H9 (cell line): ENCODE measurements at regions not wholly inside any gene's neighbourhood (a gene's known extent, or its start where the extent isn't known, plus 50 kb on each side); places are given as distances from the start of the nearest gene placed in this dataset.

ENCODE experiments used
- DNase-seq: peaks from one replicate; pipeline ENCODE4 v3.0.0-alpha.2; 2017
- H2AFZ ChIP-seq: one replicate; pipeline ENCODE4 v1.6.1; 2013; ENCODE audit warnings: mild to moderate bottlenecking, low read length, control low read depth, moderate library complexity
- H2AK5ac ChIP-seq: 2 replicates; pipeline ENCODE4 v1.6.1; 2013; ENCODE audit warnings: low read length, control low read depth, mixed read lengths; ENCODE audit not compliant: insufficient read length
- H2BK120ac ChIP-seq: one replicate; pipeline ENCODE4 v1.6.1; 2013; ENCODE audit warnings: low read depth, mild to moderate bottlenecking, low read length, control low read depth, inconsistent platforms; ENCODE audit not compliant: poor library complexity, severe bottlenecking
- H2BK12ac ChIP-seq: 2 replicates; pipeline ENCODE4 v1.6.1; 2013; ENCODE audit warnings: low read length, control low read depth, mixed read lengths, low read depth; ENCODE audit not compliant: insufficient read length
- H2BK15ac ChIP-seq: 2 replicates; pipeline ENCODE4 v1.6.1; 2013; ENCODE audit warnings: low read depth, low read length, control low read depth
- H2BK20ac ChIP-seq: one replicate; pipeline ENCODE4 v1.6.1; 2013; ENCODE audit warnings: low read depth, mild to moderate bottlenecking, low read length, control low read depth, inconsistent platforms; ENCODE audit not compliant: poor library complexity, severe bottlenecking
- H2BK5ac ChIP-seq: 2 replicates; pipeline ENCODE4 v1.6.1; 2013; ENCODE audit warnings: low read length, control low read depth, mixed read lengths; ENCODE audit not compliant: insufficient read length
- H3K14ac ChIP-seq: 2 replicates; pipeline ENCODE4 v1.6.1; 2013; ENCODE audit warnings: low read length, control low read depth; ENCODE audit not compliant: insufficient read depth
- H3K18ac ChIP-seq: 2 replicates; pipeline ENCODE4 v1.6.1; 2013; ENCODE audit warnings: low read depth, mild to moderate bottlenecking, mixed read lengths, low read length, control low read depth; ENCODE audit not compliant: insufficient read length
- H3K23ac ChIP-seq: 2 replicates; pipeline ENCODE4 v1.6.1; 2013; ENCODE audit warnings: low read length, control low read depth, mixed read lengths, low read depth; ENCODE audit not compliant: insufficient read length
- H3K23me2 ChIP-seq: 2 replicates; pipeline ENCODE4 v1.6.1; 2013; ENCODE audit warnings: low read depth, mild to moderate bottlenecking, mixed read lengths, low read length, control low read depth; ENCODE audit not compliant: insufficient read length, poor library complexity, severe bottlenecking
- H3K27ac ChIP-seq: 2 replicates; pipeline ENCODE4 v1.5.1; 2013; ENCODE audit warnings: low read length, control low read depth, mixed read lengths, low read depth; ENCODE audit not compliant: insufficient read length
- H3K27me3 ChIP-seq: 2 replicates; pipeline ENCODE4 v1.6.1; 2013; ENCODE audit warnings: low read length, control low read depth, inconsistent platforms; ENCODE audit not compliant: insufficient read depth
- H3K4ac ChIP-seq: 2 replicates; pipeline ENCODE4 v1.6.1; 2013; ENCODE audit warnings: low read depth, mild to moderate bottlenecking, control low read depth, inconsistent platforms, low read length, moderate library complexity
- H3K4me1 ChIP-seq: 2 replicates; pipeline ENCODE4 v1.6.1; 2013; ENCODE audit warnings: low read length, control low read depth, inconsistent platforms; ENCODE audit not compliant: insufficient read depth
- H3K4me2 ChIP-seq: 2 replicates; pipeline ENCODE4 v1.6.1; 2013; ENCODE audit warnings: low read length, control low read depth, mixed read lengths; ENCODE audit not compliant: insufficient read length, insufficient read depth
- H3K56ac ChIP-seq: 2 replicates; pipeline ENCODE4 v1.6.1; 2013; ENCODE audit warnings: low read depth, mild to moderate bottlenecking, mixed read lengths, low read length, control low read depth; ENCODE audit not compliant: insufficient read length
- H3K79me1 ChIP-seq: 2 replicates; pipeline ENCODE4 v1.6.1; 2013; ENCODE audit warnings: low read depth, mild to moderate bottlenecking, moderate library complexity, low read length, control low read depth, inconsistent platforms; ENCODE audit not compliant: insufficient read depth, poor library complexity, severe bottlenecking
- H3K79me2 ChIP-seq: 2 replicates; pipeline ENCODE4 v1.6.1; 2013; ENCODE audit warnings: low read length, control low read depth, inconsistent platforms; ENCODE audit not compliant: insufficient read depth
- H3K9ac ChIP-seq: 2 replicates; pipeline ENCODE4 v1.6.1; 2013; ENCODE audit warnings: low read length, control low read depth, mixed read lengths; ENCODE audit not compliant: insufficient read length; ENCODE audit errors: extremely low read depth
- H3K9me3 ChIP-seq: one replicate; pipeline ENCODE4 v1.6.1; 2013; ENCODE audit warnings: low read depth, low read length, inconsistent platforms; ENCODE audit not compliant: control insufficient read depth
- H3T11ph ChIP-seq: one replicate; pipeline ENCODE4 v1.6.1; 2013; ENCODE audit warnings: mild to moderate bottlenecking, low read length, control low read depth, inconsistent platforms
- H4K20me1 ChIP-seq: one replicate; pipeline ENCODE4 v1.6.1; 2013; ENCODE audit not compliant: control insufficient read depth, insufficient read length, insufficient read depth
- H4K5ac ChIP-seq: 2 replicates; pipeline ENCODE4 v1.6.1; 2013; ENCODE audit warnings: low read depth, mild to moderate bottlenecking, mixed read lengths, low read length, control low read depth; ENCODE audit not compliant: insufficient read length
- H4K8ac ChIP-seq: replicated peaks from 2 replicates; pipeline ENCODE4 v1.6.1; 2013; ENCODE audit warnings: low read length, control low read depth, mixed read lengths, low read depth; ENCODE audit not compliant: insufficient read length
- H4K91ac ChIP-seq: 2 replicates; pipeline ENCODE4 v1.6.1; 2013; ENCODE audit warnings: low read depth, mild to moderate bottlenecking, moderate library complexity, mixed read lengths, low read length, control low read depth; ENCODE audit not compliant: insufficient read length
- H3K27ac Mint-ChIP-seq, 3 experiments: 2 replicates in 2 of 3; 3 replicates in 1 of 3; pipeline ENCODE4 v1.8.0; 2020 to 2021; ENCODE audit warnings: mixed read lengths in 3 of 3, mild to moderate bottlenecking in 1 of 3, moderate library complexity in 1 of 3
- H3K27me3 Mint-ChIP-seq: 2 replicates; pipeline ENCODE4 v1.8.0; 2021; ENCODE audit warnings: low read depth, mild to moderate bottlenecking, moderate library complexity, mixed read lengths
- H3K36me3 Mint-ChIP-seq, 3 experiments: 2 replicates in 2 of 3; 3 replicates in 1 of 3; pipeline ENCODE4 v1.8.0; 2020 to 2021; ENCODE audit warnings: low read depth in 3 of 3, mixed read lengths in 3 of 3; ENCODE audit not compliant: insufficient read depth in 1 of 3
- H3K4me1 Mint-ChIP-seq, 2 experiments: 2 replicates each; pipeline ENCODE4 v1.8.0; 2020; ENCODE audit warnings: mixed read lengths in 2 of 2
- H3K4me3 Mint-ChIP-seq, 2 experiments: 2 replicates in 1 of 2; 3 replicates in 1 of 2; pipeline ENCODE4 v1.8.0; 2020 to 2021; ENCODE audit warnings: mild to moderate bottlenecking in 2 of 2, mixed read lengths in 2 of 2, moderate library complexity in 1 of 2
- H3K9me3 Mint-ChIP-seq, 2 experiments: 2 replicates in 1 of 2; 3 replicates in 1 of 2; pipeline ENCODE4 v1.8.0; 2020; ENCODE audit warnings: mild to moderate bottlenecking in 2 of 2, mixed read lengths in 2 of 2, moderate library complexity in 1 of 2
- CTCF ChIP-seq: fragments of 200-600 bp; sonication (generic); conservative IDR thresholded peaks from 3 replicates; pipeline ENCODE4 v1.8.0; 2021; ENCODE audit warnings: antibody characterized with exemption, mild to moderate bottlenecking
- WGBS: extraction: QIAGEN DNeasy Blood & Tissue Kit; methylation state at CpG from one replicate; pipeline ENCODE4 v1.1.7; 2013; ENCODE audit warnings: missing lambda C conversion rate, low lambda C conversion rate, mixed read lengths; ENCODE audit not compliant: insufficient read length; ENCODE audit errors: extremely low coverage; 5-methylcytosine and 5-hydroxymethylcytosine counted together

- no peak overlapping the region for H3K14ac ChIP-seq
- H3K9me3 ChIP-seq = no peaks in the 10 kb centered on the region
- Mint-ChIP-seq H3K27ac (no peak overlapping the region), H3K4me1 (peaks cover 0 to 7% of the 10 kb centered on the region in 2 experiments; a peak in 2 of 4 replicates), H3K27me3 (no peaks in the 10 kb centered on the region), H3K36me3 (peaks cover 2 to 12% (median 9%) of the 10 kb centered on the region in 3 experiments; a peak in 6 of 7 replicates), H3K4me3 (no peak overlapping the region), H3K9me3 (peaks cover 6 to 15% of the 10 kb centered on the region in 2 experiments; a peak in 4 of 5 replicates)
- H2AK5ac ChIP-seq = no peak overlapping the region
- WGBS = no CpG with 5 or more reads among the region's 4 CpGs
- H3K4me1 ChIP-seq = no peaks in the 10 kb centered on the region
- no peak overlapping the region for H3K56ac ChIP-seq
- H3K4ac ChIP-seq = no peak overlapping the region
- DNase-seq = no peak
- H3K27ac ChIP-seq = no peak overlapping the region
- H2BK120ac ChIP-seq = no peak overlapping the region
- no peaks in the 10 kb centered on the region for H3K27me3 ChIP-seq
- H4K20me1 ChIP-seq = no peaks in the 10 kb centered on the region
- H3K9ac ChIP-seq = no peak overlapping the region
- no peak overlapping the region for H2BK15ac ChIP-seq
- H3K23me2 ChIP-seq = no peaks in the 10 kb centered on the region
- no peak for TF ChIP-seq CTCF
- H4K8ac ChIP-seq = no peak overlapping the region
- no peak overlapping the region for H3T11ph ChIP-seq
- H4K5ac ChIP-seq = no peak overlapping the region
- H2BK12ac ChIP-seq = no peak overlapping the region
- H3K23ac ChIP-seq = no peak overlapping the region
- no peak overlapping the region for H3K4me2 ChIP-seq
- no peak overlapping the region for H2BK20ac ChIP-seq
- no peaks in the 10 kb centered on the region for H3K79me1 ChIP-seq
- no peak overlapping the region for H2AFZ ChIP-seq
- no peaks in the 10 kb centered on the region for H3K79me2 ChIP-seq
- H3K18ac ChIP-seq = no peak overlapping the region
- no peak overlapping the region for H2BK5ac ChIP-seq
- H4K91ac ChIP-seq = no peak overlapping the region
These were observed 415.8 kb upstream of the NR3C2 start for GRCh38 chr4:148857973-148858534.
